DMS114 treated with DMSO at 0.1 percent for 48 hours (cell line): ENCODE measurements at regions not wholly inside any gene's neighbourhood (a gene's known extent, or its start where the extent isn't known, plus 50 kb on each side); places are given as distances from the start of the nearest gene placed in this dataset.

Source experiments
- DNase-seq: peaks from one replicate; lab custom pipeline; 2025; ENCODE audit not compliant: unreplicated experiment; lab: John Stamatoyannopoulos, UW

GRCh38 chr6:33924681-33925080, 120.9 kb upstream of the MLN start:
- DNase-seq: no peak

- DNase-seq: no peak
Observed at GRCh38 chr6:33923857-33924514, 120.2 kb upstream of the MLN start.

- no peak for DNase-seq
Observed at GRCh38 chr6:33921745-33922144, 117.9 kb upstream of the MLN start.

GRCh38 chr6:33918175-33918695, 114.4 kb upstream of the MLN start:
- DNase-seq: no peak

GRCh38 chr6:33915134-33915533, 111.3 kb upstream of the MLN start:
- DNase-seq: no peak

- DNase-seq: no peak
Observed at GRCh38 chr6:33914645-33915044, 110.8 kb upstream of the MLN start.

GRCh38 chr6:33912195-33912594, 108.4 kb upstream of the MLN start:
- DNase-seq: no peak

- DNase-seq: no peak
Observed at GRCh38 chr6:33911488-33911887, 107.7 kb upstream of the MLN start.

GRCh38 chr6:33910594-33910993, 106.8 kb upstream of the MLN start:
- no peak for DNase-seq

- DNase-seq: no peak
Observed at GRCh38 chr6:33909737-33910136, 105.9 kb upstream of the MLN start.

- DNase-seq: no peak
Observed at GRCh38 chr6:33908025-33908424, 104.2 kb upstream of the MLN start.

GRCh38 chr6:33907227-33907626, 103.4 kb upstream of the MLN start:
- DNase-seq: no peak

- DNase-seq: no peak
Observed at GRCh38 chr6:33906439-33906838, 102.6 kb upstream of the MLN start.

GRCh38 chr6:33905071-33905609, 101.3 kb upstream of the MLN start:
- DNase-seq: no peak

- no peak for DNase-seq
Observed at GRCh38 chr6:33904747-33905065, 100.9 kb upstream of the MLN start.

- DNase-seq: no peak
Observed at GRCh38 chr6:33904050-33904746, 100.4 kb upstream of the MLN start.

GRCh38 chr6:33903579-33903978, 99.8 kb upstream of the MLN start:
- DNase-seq: no peak

GRCh38 chr6:33902457-33902853, 98.7 kb upstream of the MLN start:
- no peak for DNase-seq

GRCh38 chr6:33901822-33902456, 98.1 kb upstream of the MLN start:
- no peak for DNase-seq

- no peak for DNase-seq
Observed at GRCh38 chr6:33898771-33899170, 95.0 kb upstream of the MLN start.

- no peak for DNase-seq
Observed at GRCh38 chr6:33897189-33897780, 93.5 kb upstream of the MLN start.
